Gastroesophageal sphincter (tissue), 4 donors: ENCODE measurements at regions not wholly inside any gene's neighbourhood (a gene's known extent, or its start where the extent isn't known, plus 50 kb on each side); places are given as distances from the start of the nearest gene placed in this dataset.
"Not testable (repeated sequence)": the region's sequence is repeated elsewhere in the genome, so short reads cannot be mapped to it uniquely, and the experiment has no call there.

Source experiments
- ATAC-seq: fragments of 150-250 bp; one replicate; pipeline ENCODE4 v1.9.1; 2016; ENCODE audit warnings: mild to moderate bottlenecking, moderate library complexity
- H3K27ac ChIP-seq, 4 donors: fragments of 200-600 bp; sonication (generic) in 3 of 4; 1 replicate in 3 of 4; 2 replicates in 1 of 4; pipeline ENCODE4 v1.5.1; 2016 to 2019
- H3K27me3 ChIP-seq: fragments of 200-600 bp; sonication (generic); one replicate; pipeline ENCODE4 v1.5.1; 2019
- H3K36me3 ChIP-seq, 2 donors: fragments of 200-600 bp; sonication (generic); one replicate each; pipeline ENCODE4 v1.5.1; 2019; ENCODE audit warnings: control low read depth in 1 of 2
- H3K4me1 ChIP-seq, 3 donors: fragments of 200-600 bp; sonication (generic); 1 replicate in 2 of 3; 2 replicates in 1 of 3; pipeline ENCODE4 v1.5.1; 2016 to 2019; ENCODE audit warnings: control low read depth in 2 of 3
- H3K4me3 ChIP-seq, 2 donors: fragments of 200-600 bp; sonication (generic); one replicate each; pipeline ENCODE4 v1.5.1; 2019; ENCODE audit warnings: mild to moderate bottlenecking in 1 of 2, moderate library complexity in 1 of 2
- H3K9me3 ChIP-seq, 3 donors: fragments of 200-600 bp; sonication (generic); one replicate each; pipeline ENCODE4 v1.5.1; 2017 to 2019; ENCODE audit warnings: control low read depth in 2 of 3
- CTCF ChIP-seq, 4 experiments: fragments of 200-600 bp in 2 of 4; fragments of 450-650 bp in 2 of 4; sonication (generic) in 1 of 4; IDR thresholded peaks; one replicate each; pipeline ENCODE4 v1.5.1; 2017 to 2019; ENCODE audit warnings: antibody characterized with exemption in 4 of 4, mild to moderate bottlenecking in 2 of 4, moderate library complexity in 2 of 4
- EP300 ChIP-seq: sonication (generic); formaldehyde crosslinking; IDR thresholded peaks from one replicate; pipeline ENCODE4 v1.6.1; 2017; ENCODE audit warnings: antibody characterized with exemption, mild to moderate bottlenecking
- POLR2A ChIP-seq, 2 donors: fragments of 450-650 bp; IDR thresholded peaks; one replicate each; pipeline ENCODE4 v1.6.1; 2017; ENCODE audit warnings: antibody characterized with exemption in 2 of 2, mild to moderate bottlenecking in 2 of 2, moderate library complexity in 1 of 2
- POLR2AphosphoS5 ChIP-seq: sonication (generic); formaldehyde crosslinking; IDR thresholded peaks from one replicate; pipeline ENCODE4 v1.6.1; 2017; ENCODE audit warnings: antibody characterized with exemption
- WGBS, 2 donors: methylation state at CpG; one replicate each; pipeline ENCODE4 v1.1.5; 2018; ENCODE audit warnings: low coverage in 1 of 2; 5-methylcytosine and 5-hydroxymethylcytosine counted together

- Histone ChIP-seq H3K4me1 (no peaks in the 10 kb centered on the region), H3K9me3 (no peaks in the 10 kb centered on the region), H3K4me3 (no peak overlapping the region), H3K36me3 (no peaks in the 10 kb centered on the region), H3K27ac (no peak overlapping the region), H3K27me3 (no peaks in the 10 kb centered on the region)
- TF ChIP-seq EP300: no peak
- TF ChIP-seq POLR2AphosphoS5: no peak
- no peak for TF ChIP-seq POLR2A (IDR thresholded peaks at IDR 0.05)
- TF ChIP-seq CTCF (IDR thresholded peaks at IDR 0.05): no peak
- 45 to 64% methylated on average over 3 of the region's 3 CpGs for WGBS, 2 donors
- ATAC-seq: no peak
Observed at GRCh38 chr3:160098926-160099626, 110.4 kb downstream of the IL12A start.

- no peaks in the 10 kb centered on the region for H3K27me3 ChIP-seq
- H3K9me3 ChIP-seq: no peaks in the 10 kb centered on the region
- WGBS, 2 donors: 63 to 67% methylated on average over 2 to 5 of the region's 5 CpGs
- no peak overlapping the region for H3K27ac ChIP-seq
- H3K4me1 ChIP-seq: no peaks in the 10 kb centered on the region
- H3K4me3 ChIP-seq: no peak overlapping the region
- no peak for ATAC-seq
- no peaks in the 10 kb centered on the region for H3K36me3 ChIP-seq
- no peak for TF ChIP-seq EP300
- no peak for TF ChIP-seq CTCF (IDR thresholded peaks at IDR 0.05)
- no peak for TF ChIP-seq POLR2AphosphoS5
- TF ChIP-seq POLR2A (IDR thresholded peaks at IDR 0.05): no peak
Observed at GRCh38 chr3:160099834-160100233, 111.2 kb downstream of the IL12A start.

- Histone ChIP-seq H3K4me1 (no peaks in the 10 kb centered on the region), H3K27me3 (no peaks in the 10 kb centered on the region), H3K36me3 (no peaks in the 10 kb centered on the region), H3K9me3 (no peaks in the 10 kb centered on the region), H3K27ac (no peak overlapping the region), H3K4me3 (no peak overlapping the region)
- WGBS, 2 donors: 93% methylated on average over 20 of the region's 40 CpGs; no CpG with 5 or more reads in 1 of the 2 donors
- TF ChIP-seq POLR2A (IDR thresholded peaks at IDR 0.05) (no peak), CTCF (IDR thresholded peaks at IDR 0.05) (no peak), EP300 (no peak), POLR2AphosphoS5 (no peak)
- no peak for ATAC-seq
Observed at GRCh38 chr3:160100610-160101009, 112.0 kb downstream of the IL12A start.

GRCh38 chr3:160102001-160102400, 113.4 kb downstream of the IL12A start:
- H3K4me1 ChIP-seq, H3K27me3 ChIP-seq, ATAC-seq, H3K4me3 ChIP-seq, H3K9me3 ChIP-seq, H3K27ac ChIP-seq, H3K36me3 ChIP-seq: not testable (repeated sequence)
- 62 to 79% methylated on average over 5 to 7 of the region's 7 CpGs for WGBS, 2 donors

GRCh38 chr3:160103397-160103796, 114.8 kb downstream of the IL12A start:
- Histone ChIP-seq H3K27ac (no peak overlapping the region), H3K4me3 (no peak overlapping the region), H3K36me3 (no peaks in the 10 kb centered on the region), H3K4me1 (no peaks in the 10 kb centered on the region), H3K9me3 (no peaks in the 10 kb centered on the region), H3K27me3 (no peaks in the 10 kb centered on the region)
- TF ChIP-seq CTCF (IDR thresholded peaks at IDR 0.05) (no peak), EP300 (no peak), POLR2A (IDR thresholded peaks at IDR 0.05) (no peak), POLR2AphosphoS5 (no peak)
- WGBS, 2 donors: 83% methylated on average over 2 of the region's 2 CpGs; no CpG with 5 or more reads in 1 of the 2 donors
- ATAC-seq: no peak
